ENCODE measurements at regions not wholly inside any gene's neighbourhood (a gene's known extent, or its start where the extent isn't known, plus 50 kb on each side); places are given as distances from the start of the nearest gene placed in this dataset.
"Not testable (repeated sequence)": the region's sequence is repeated elsewhere in the genome, so short reads cannot be mapped to it uniquely, and the experiment has no call there.

DNA sequence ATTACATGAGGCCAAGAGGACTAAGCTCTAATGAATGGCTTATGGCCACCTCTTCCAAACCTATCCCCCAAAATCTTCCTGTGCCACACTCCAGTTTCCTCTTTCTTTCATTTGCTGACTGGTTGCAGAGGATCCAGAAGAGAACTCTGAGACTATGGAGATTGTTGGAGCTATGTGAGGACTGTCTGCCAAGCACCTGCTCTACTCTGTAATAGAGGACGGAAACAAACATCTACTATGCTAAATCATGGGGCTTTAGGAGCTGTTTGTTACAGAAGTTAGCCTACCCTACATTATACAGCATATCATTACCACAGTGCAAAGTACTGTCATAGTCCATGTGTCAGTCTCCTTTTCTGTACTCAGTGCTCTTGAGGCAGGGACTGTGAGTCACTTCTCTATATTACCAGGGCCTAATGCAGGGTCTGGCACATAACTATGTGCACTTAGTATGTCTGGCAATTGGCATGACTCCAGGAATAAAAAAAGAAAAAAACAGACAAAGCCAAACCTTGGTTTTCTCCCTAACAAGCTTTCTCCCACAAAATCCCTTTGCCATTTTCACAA lies 95.1 kb downstream of the RPAP3 start:
- no peak for DNase-seq (ENCODE audit: low read depth in 4 of 4, low spot score in 3 of 4)

- no peak for DNase-seq (ENCODE audit: low read depth in 4 of 4, low spot score in 3 of 4)
Observed at GRCh38 chr12:47609806-47610205, 96.0 kb downstream of the RPAP3 start.

DNA sequence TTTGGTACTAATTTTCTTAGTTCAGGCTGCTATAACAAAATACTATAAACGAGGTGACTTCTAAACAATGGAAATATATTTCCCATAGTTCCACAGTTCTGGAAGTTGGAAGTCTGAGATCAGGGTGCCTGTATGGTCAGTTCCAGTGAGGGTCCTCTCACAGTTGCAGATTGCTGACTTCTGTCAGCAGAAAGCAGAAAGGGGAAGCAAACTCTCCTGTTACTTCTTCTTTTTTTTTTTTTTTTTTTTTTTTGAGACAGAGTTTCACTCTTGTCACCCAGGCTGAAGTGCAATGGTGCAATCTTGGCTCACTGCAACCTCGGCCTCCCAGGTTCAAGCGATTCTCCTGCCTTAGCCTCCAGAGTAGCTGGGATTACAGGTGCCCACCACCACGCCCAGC lies 97.2 kb downstream of the RPAP3 start:
- not testable (repeated sequence) for DNase-seq (ENCODE audit: low read depth in 4 of 4, low spot score in 3 of 4)

DNA sequence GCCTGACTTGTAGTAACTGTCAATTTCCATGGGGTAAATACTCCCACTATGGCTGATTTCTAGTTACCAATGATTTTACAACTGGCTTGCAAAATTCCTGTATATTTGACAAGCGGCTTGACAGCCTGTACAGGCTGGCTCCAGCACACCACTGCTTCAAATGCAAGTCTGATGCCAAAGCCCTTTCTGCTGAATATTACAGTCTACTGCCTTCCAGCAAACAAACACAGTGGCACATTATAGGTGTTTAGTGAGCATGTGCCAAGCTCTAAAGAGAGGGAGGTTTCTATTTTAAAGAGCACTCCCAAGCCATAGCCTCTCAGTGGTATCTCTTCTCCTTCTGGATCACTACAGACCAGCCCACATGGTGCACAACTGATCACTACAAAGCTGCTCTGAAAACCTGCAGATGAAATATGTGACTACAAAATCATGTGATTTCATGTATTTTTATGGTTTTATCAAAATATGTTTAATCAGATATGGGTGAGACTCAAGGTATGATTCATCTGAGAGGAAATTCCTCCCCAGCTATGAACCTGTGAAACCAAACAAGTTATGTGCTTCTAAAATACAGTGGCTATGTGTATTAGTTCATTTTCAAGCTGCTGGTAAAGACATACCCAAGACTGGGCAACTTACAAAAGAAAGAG lies 101.5 kb downstream of the RPAP3 start:
- DNase-seq (ENCODE audit: low read depth in 4 of 4, low spot score in 3 of 4): no peak

- no peak for DNase-seq (ENCODE audit: low read depth in 4 of 4, low spot score in 3 of 4)
Observed at GRCh38 chr12:47602949-47603558, 102.8 kb downstream of the RPAP3 start.

DNA sequence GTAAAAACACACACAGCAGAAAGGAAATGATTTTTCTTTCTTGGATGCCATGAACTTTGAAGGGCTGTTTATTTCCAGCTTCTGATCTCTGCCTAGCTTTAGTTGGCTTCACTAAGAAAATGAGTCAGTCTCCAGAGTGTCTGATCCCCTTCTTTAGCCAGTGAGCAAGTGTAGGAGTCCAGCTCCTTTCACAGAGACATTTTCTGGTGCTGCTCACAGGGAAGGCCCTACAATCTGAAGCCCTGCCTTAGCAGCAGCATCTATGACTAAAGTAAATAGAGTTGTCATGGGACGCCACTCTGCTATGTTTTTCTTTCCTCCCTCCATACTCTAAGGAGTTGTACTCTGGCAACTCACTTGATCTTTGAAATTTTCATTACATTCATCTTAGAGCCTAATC lies 103.5 kb downstream of the RPAP3 start:
- no peak for DNase-seq (ENCODE audit: low read depth in 4 of 4, low spot score in 3 of 4)

DNA sequence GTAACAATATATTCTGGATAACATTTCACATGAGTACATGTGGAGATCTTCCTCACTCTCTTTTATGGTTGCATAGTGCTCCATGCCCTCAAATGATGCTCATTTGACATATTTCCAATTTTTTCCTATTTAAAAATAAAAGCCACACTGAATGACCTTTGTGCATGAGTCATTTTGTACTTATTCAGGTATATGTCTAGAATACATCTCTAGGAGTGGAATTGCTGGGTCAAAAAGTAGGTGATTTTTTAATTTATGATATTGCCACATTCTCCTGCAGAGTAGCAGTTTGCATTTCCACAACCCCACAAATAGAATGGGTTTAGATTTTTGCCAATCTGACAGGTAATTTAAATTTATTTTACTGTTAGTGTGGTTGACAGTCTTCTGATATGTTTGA lies 104.8 kb downstream of the RPAP3 start:
- no peak for DNase-seq (ENCODE audit: low read depth in 4 of 4, low spot score in 3 of 4)

GRCh38 chr12:47591795-47592194 lies 114.0 kb downstream of the RPAP3 start:
- no peak for DNase-seq (ENCODE audit: low read depth in 4 of 4, low spot score in 3 of 4)

GRCh38 chr12:47591361-47591791 lies 114.5 kb downstream of the RPAP3 start:
- peak in 1 of 4 donors; percentile 48 for DNase-seq (ENCODE audit: low read depth in 4 of 4, low spot score in 3 of 4)

DNA sequence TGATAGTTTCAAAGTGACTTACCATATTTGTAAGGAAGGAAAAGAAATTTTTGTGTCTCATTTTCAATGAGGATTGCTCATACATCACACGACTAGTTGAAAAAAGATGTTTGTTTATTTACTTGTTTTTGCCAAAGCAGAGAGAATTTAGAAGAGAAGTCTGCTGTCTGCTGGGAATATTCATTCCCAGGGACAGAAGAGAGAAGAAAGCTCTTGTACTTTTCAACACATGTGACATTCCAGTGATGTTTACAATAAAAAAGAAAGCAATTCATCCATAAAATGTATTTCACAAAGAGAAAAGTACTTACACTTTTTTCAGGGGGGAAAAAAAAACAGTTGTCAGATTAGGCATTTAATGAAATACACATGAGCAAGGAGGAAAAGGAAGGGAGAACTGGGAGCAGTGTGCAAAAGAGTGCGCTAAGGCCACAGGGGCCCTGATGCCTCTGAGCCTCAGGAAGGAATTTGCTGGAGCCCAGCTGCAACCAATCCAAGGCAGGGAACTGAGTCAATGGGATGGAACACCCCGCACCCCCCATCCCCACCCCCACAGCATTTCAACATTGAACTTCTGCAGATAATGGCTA lies 115.0 kb downstream of the RPAP3 start:
- no peak for DNase-seq (ENCODE audit: low read depth in 4 of 4, low spot score in 3 of 4)

- no peak for DNase-seq (ENCODE audit: low read depth in 4 of 4, low spot score in 3 of 4)
Observed at GRCh38 chr12:47586952-47587669, 118.7 kb downstream of the RPAP3 start.

DNA sequence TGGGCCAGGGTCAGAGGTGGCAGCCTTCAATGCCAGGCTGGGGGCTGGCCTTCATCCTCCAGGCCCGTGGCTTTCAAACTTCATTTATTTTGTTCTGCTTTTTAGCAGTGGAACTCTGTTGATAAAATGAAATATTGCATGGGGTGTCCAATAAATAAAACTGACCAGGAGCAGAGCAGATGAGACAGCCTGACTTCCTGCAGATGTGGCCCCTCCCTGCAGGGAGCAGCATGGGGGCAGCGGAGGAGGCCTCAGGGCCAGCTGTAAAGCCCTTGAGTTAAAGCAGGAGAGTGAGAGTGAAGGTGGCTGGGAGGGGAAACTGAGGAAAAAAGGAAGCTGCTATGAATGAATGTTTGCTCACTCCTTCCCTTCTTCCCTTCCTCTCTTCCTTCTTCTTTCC lies 120.3 kb downstream of the RPAP3 start:
- DNase-seq (ENCODE audit: low read depth in 4 of 4, low spot score in 3 of 4): no peak

DNA sequence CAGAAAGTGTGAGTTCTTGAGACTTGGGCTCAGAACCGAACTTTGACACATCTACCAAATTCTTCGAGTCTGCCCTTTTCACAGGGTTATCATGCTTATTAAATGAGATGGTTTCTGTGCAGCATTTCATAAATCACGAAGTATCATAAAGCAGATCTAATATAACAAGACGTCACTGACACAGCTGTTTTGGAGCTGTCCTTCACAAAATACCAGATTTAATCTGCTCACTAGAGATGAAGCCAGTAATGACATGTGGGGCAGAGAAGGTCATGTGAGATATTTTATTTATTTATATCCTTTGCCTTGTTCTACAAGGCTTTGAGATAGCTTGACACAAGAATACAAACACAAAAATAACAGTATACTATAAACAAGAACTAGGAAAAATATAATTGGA lies 127.0 kb downstream of the RPAP3 start:
- DNase-seq (ENCODE audit: low read depth in 4 of 4, low spot score in 3 of 4): no peak

DNA sequence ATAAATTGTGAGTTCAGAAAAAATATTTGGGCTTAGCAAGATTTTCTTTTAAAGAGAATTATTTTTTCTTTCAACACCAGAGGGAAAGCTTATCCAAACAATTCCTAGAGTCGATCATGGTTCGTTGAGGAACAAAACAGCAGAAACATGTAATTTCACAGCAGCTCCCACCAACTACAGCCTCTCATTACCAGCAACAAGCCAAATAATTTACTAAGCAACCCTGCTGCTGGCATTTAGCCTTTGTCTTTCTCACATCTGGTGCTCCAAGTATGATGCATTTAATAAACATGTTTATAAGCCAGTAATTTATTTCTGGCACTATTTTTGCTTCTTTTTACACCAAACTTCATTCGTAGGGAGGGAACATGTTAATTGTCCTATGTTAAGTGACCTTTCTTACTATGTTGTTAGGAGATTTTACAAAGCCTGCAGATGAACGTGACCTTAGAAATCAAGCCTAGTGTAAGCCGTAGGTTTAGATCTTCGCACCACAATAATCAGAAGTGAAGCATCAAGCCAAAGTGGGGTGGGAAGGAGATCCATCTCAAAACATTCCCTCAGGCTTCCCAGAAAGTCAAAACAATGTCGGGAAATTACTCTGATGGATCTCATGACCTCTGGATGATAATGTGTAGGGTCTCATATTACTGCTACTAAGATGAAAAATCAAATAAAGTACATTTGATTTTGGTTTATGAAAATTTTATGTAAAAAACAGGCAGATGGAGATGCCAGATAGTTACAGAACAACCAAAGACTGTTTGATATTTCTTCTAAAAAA lies 128.4 kb downstream of the RPAP3 start:
- no peak for DNase-seq (ENCODE audit: low read depth in 4 of 4, low spot score in 3 of 4)

DNA sequence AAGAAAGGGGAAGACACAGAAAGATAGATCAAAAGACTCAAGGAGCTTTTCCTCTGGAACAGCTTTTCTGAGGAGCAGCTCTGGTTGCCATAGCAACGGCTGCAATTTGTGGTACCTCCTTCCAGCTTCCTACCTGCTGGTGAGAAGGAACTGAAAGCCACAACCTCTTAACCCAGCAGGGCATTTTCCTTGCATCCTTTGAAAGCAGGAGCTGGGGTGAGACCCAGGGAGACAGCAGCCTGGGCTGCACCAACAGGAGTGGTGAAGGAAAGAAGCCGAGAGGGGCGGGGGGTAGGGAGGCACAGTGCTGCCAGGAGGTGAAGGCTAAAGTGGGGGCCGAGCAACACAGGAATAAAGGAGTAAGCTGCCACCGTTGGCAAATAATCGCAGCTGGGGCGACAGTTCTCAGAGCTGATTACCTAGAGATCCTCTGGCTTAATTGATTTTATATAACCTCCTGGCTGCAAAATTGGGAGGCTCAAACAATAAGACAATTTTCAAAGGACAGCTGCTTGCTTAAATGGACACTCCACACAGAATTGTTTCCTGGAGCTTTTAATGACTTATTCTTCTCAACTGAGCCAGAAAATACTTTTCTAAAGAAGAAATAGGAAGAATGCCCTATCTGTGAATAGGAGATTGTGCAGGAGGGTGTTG lies 129.4 kb downstream of the RPAP3 start:
- no peak for DNase-seq (ENCODE audit: low read depth in 4 of 4, low spot score in 3 of 4)

DNA sequence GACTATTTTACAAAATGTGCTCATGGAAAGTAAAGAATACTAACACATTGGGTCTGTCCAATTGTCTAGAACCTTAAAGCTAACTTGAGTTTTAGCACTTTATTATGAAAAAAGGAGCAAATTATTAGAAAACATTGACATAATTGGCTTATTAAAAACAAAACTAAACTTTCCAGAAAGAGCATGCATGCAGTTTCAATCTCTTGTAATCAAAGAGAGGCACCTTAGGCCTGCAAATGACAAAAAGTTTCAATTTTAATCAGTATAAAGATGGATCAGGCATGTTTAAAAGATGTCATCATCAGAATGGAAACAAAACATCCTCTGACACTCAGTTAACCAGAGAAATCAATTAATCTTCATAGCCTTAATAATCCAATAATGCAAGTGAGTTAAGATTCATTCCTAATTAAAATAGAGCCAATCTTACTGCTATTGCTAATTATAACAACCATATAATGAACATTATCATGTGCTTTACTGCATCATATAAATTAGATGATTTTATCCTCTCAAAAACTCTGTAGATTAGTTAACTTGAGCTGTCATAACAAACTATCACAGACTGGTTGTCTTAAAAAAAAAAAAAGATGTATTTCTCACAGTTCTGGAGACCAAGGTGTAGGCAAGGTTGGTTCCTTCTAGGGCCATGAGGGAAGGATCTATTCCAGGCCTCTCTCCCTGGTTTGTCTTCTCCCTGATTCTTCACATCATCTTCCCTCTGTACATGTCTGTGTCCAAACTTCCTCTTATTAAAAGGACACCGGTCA lies 131.4 kb downstream of the RPAP3 start:
- DNase-seq (ENCODE audit: low read depth in 4 of 4, low spot score in 3 of 4): no peak

DNA sequence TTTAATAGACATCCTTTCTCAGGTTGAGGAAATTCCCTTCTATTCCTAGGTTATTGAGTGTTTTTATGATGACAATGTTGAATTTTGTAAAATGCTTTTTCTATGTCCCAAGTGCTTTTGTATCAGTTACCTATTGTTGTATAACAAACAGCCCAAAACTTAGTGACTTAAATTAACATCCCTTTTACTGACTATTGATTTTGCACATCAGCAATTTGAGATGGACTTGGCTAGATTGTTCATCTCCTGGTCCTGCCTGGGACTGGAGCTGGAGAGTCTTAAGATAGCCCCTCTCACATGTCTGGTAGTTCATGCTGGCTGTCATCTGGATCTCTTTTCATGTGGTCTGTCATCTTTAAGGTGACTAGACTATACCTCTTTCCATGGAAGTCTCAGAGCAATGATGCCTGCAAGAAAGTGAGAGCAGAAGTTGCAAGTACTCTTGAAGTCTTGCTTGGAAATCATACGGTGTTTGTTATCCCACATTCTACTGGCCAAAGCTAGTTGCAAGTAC lies 132.6 kb downstream of the RPAP3 start:
- no peak for DNase-seq (ENCODE audit: low read depth in 4 of 4, low spot score in 3 of 4)

GRCh38 chr12:47570151-47570550 lies 135.7 kb downstream of the RPAP3 start:
- no peak for DNase-seq (ENCODE audit: low read depth in 4 of 4, low spot score in 3 of 4)

GRCh38 chr12:47562201-47562600 lies 143.6 kb downstream of the RPAP3 start:
- no peak for DNase-seq (ENCODE audit: low read depth in 4 of 4, low spot score in 3 of 4)
